ENCODE measurements at regions not wholly inside any gene's neighbourhood (a gene's known extent, or its start where the extent isn't known, plus 50 kb on each side); places are given as distances from the start of the nearest gene placed in this dataset.

GRCh38 chr18:76573325-76574025, 78.4 kb upstream of the ZNF516 start:
- TF ChIP-seq CEBPB (IDR thresholded peaks at IDR 0.05; ENCODE audit: low read depth) (peak; percentile 75), ZFX (IDR thresholded peaks at IDR 0.05) (no peak), SRF (IDR thresholded peaks at IDR 0.05; ENCODE audit: low read depth) (no peak)

All from HCT116 (cell line).